HuH-7.5 (cell line): ENCODE measurements at regions not wholly inside any gene's neighbourhood (a gene's known extent, or its start where the extent isn't known, plus 50 kb on each side); places are given as distances from the start of the nearest gene placed in this dataset.
"Not testable (repeated sequence)": the region's sequence is repeated elsewhere in the genome, so short reads cannot be mapped to it uniquely, and the experiment has no call there.

Source experiments
- DNase-seq: peaks from one replicate; pipeline ENCODE4 v3.0.0; 2011; ENCODE audit warnings: low spot score

GRCh38 chr16:22436823-22437652, 62.6 kb upstream of the CDR2 start:
- DNase-seq, result peak; percentile 44

GRCh38 chr16:22436326-22436822, 62.0 kb upstream of the CDR2 start:
- not testable (repeated sequence) for DNase-seq

GRCh38 chr16:22431314-22431713, 56.9 kb upstream of the CDR2 start:
- DNase-seq, result not testable (repeated sequence)

GRCh38 chr16:22428654-22429053, 54.2 kb upstream of the CDR2 start:
- DNase-seq, result no peak

- DNase-seq, result no peak
Measured at GRCh38 chr16:22427556-22427955, 53.1 kb upstream of the CDR2 start.

GRCh38 chr16:22425847-22426246, 51.4 kb upstream of the CDR2 start:
- DNase-seq, result no peak

GRCh38 chr16:22425036-22425801, 50.8 kb upstream of the CDR2 start:
- no peak for DNase-seq

GRCh38 chr16:22424161-22424937, 49.9 kb upstream of the CDR2 start:
- DNase-seq, result no peak
